IPS-18c (cell line): ENCODE measurements at regions not wholly inside any gene's neighbourhood (a gene's known extent, or its start where the extent isn't known, plus 50 kb on each side); places are given as distances from the start of the nearest gene placed in this dataset.
"Not testable (repeated sequence)": the region's sequence is repeated elsewhere in the genome, so short reads cannot be mapped to it uniquely, and the experiment has no call there.

Experiments used
- H3K4me3 ChIP-seq: 2 replicates; pipeline ENCODE4 v1.7.0; 2013; ENCODE audit warnings: low read depth, mild to moderate bottlenecking, low read length, moderate library complexity; ENCODE audit not compliant: insufficient read depth
- H3K9me3 ChIP-seq: one replicate; pipeline ENCODE4 v1.6.1; 2013; ENCODE audit warnings: mild to moderate bottlenecking, low read length, moderate library complexity; ENCODE audit not compliant: control insufficient read depth, insufficient read depth

GRCh38 chr15:99477791-99478471, 87.9 kb upstream of the MEF2A start:
- Histone ChIP-seq H3K9me3 (no peaks in the 10 kb centered on the region), H3K4me3 (no peak overlapping the region)

- H3K9me3 ChIP-seq = no peaks in the 10 kb centered on the region
- H3K4me3 ChIP-seq = no peak overlapping the region
Observed at GRCh38 chr15:99478977-99479376, 86.8 kb upstream of the MEF2A start.

GRCh38 chr15:99480016-99480810, 85.6 kb upstream of the MEF2A start:
- Histone ChIP-seq H3K4me3 (no peak overlapping the region), H3K9me3 (no peaks in the 10 kb centered on the region)

GRCh38 chr15:99481113-99481950, 84.5 kb upstream of the MEF2A start:
- Histone ChIP-seq H3K9me3 (no peaks in the 10 kb centered on the region), H3K4me3 (no peak overlapping the region)

GRCh38 chr15:99481951-99482230, 83.9 kb upstream of the MEF2A start:
- Histone ChIP-seq H3K4me3 (no peak overlapping the region), H3K9me3 (no peaks in the 10 kb centered on the region)

- H3K4me3 ChIP-seq = no peak overlapping the region
- no peaks in the 10 kb centered on the region for H3K9me3 ChIP-seq
Observed at GRCh38 chr15:99482993-99483392, 82.8 kb upstream of the MEF2A start.

- Histone ChIP-seq H3K4me3 (peak overlapping the region; percentile 42; the same call in 1 of the 2 replicates), H3K9me3 (no peaks in the 10 kb centered on the region)
Observed at GRCh38 chr15:99485153-99485961, 80.4 kb upstream of the MEF2A start.

GRCh38 chr15:99485992-99486370, 79.8 kb upstream of the MEF2A start:
- Histone ChIP-seq H3K9me3 (no peaks in the 10 kb centered on the region), H3K4me3 (peak overlapping the region; percentile 42)

- H3K4me3 ChIP-seq = peak overlapping the region; percentile 42
- H3K9me3 ChIP-seq = no peaks in the 10 kb centered on the region
Observed at GRCh38 chr15:99486371-99487336, 79.1 kb upstream of the MEF2A start.

- H3K4me3 ChIP-seq = peak overlapping the region; percentile 42
- no peaks in the 10 kb centered on the region for H3K9me3 ChIP-seq
Observed at GRCh38 chr15:99487337-99487730, 78.5 kb upstream of the MEF2A start.

GRCh38 chr15:99492275-99492674, 73.5 kb upstream of the MEF2A start:
- H3K4me3 ChIP-seq = no peak overlapping the region
- no peaks in the 10 kb centered on the region for H3K9me3 ChIP-seq

- no peaks in the 10 kb centered on the region for H3K9me3 ChIP-seq
- H3K4me3 ChIP-seq = no peak overlapping the region
Observed at GRCh38 chr15:99492716-99493115, 73.1 kb upstream of the MEF2A start.

- Histone ChIP-seq H3K9me3 (peaks cover 2% of the 10 kb centered on the region), H3K4me3 (no peak overlapping the region)
Observed at GRCh38 chr15:99493461-99493860, 72.3 kb upstream of the MEF2A start.

- H3K9me3 ChIP-seq, H3K4me3 ChIP-seq: not testable (repeated sequence)
Observed at GRCh38 chr15:99494536-99495233, 71.1 kb upstream of the MEF2A start.

GRCh38 chr15:99495430-99496301, 70.1 kb upstream of the MEF2A start:
- H3K4me3 ChIP-seq = no peak overlapping the region
- H3K9me3 ChIP-seq = peaks cover 2% of the 10 kb centered on the region
